ENCODE measurements at regions not wholly inside any gene's neighbourhood (a gene's known extent, or its start where the extent isn't known, plus 50 kb on each side); places are given as distances from the start of the nearest gene placed in this dataset.

GRCh38 chr6:98633886-98634285, 200.5 kb upstream of the POU3F2 start:
- ChIA-PET POLR2A (no interaction called here), CTCF (no interaction called here)
- H3K36me3 ChIP-seq (ENCODE audit: control insufficient read depth, insufficient read depth, low read length), result no peaks in the 10 kb centered on the region
- no peak for DNase-seq (ENCODE audit: low read depth)
- H3K27me3 ChIP-seq (ENCODE audit: control insufficient read depth, insufficient read depth, low read length), result no peaks in the 10 kb centered on the region
- TF ChIP-seq, protein P1, sequence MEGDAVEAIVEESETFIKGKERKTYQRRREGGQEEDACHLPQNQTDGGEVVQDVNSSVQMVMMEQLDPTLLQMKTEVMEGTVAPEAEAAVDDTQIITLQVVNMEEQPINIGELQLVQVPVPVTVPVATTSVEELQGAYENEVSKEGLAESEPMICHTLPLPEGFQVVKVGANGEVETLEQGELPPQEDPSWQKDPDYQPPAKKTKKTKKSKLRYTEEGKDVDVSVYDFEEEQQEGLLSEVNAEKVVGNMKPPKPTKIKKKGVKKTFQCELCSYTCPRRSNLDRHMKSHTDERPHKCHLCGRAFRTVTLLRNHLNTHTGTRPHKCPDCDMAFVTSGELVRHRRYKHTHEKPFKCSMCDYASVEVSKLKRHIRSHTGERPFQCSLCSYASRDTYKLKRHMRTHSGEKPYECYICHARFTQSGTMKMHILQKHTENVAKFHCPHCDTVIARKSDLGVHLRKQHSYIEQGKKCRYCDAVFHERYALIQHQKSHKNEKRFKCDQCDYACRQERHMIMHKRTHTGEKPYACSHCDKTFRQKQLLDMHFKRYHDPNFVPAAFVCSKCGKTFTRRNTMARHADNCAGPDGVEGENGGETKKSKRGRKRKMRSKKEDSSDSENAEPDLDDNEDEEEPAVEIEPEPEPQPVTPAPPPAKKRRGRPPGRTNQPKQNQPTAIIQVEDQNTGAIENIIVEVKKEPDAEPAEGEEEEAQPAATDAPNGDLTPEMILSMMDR (IDR thresholded peaks at IDR 0.05; ENCODE audit: insufficient read depth, low read depth, low read length), result no peak
- H3K4me3 ChIP-seq (ENCODE audit: low read depth, low read length), result no peak overlapping the region

DNA sequence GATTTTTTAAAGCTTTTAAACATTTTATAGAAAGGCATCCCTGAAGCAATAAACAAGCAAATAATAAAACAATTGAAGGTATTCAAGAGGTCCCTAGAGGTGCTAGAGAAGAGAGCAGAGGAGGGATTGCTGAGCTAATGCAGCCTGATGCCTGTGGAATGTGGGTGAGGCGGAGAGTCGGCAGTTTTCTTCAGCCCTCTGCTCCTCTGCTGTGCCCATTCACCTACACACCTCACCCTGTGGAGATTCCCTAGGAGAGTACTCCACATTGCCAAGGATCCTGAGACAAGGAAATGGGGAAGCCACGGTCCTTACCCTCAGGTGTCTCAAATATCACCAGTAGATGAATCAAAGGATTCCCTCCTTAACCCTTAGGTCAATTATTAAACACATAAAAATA, 199.8 kb upstream of the POU3F2 start:
- DNase-seq (ENCODE audit: low read depth), result no peak
- Histone ChIP-seq H3K4me3 (ENCODE audit: low read depth, low read length) (no peak overlapping the region), H3K27me3 (ENCODE audit: control insufficient read depth, insufficient read depth, low read length) (no peaks in the 10 kb centered on the region), H3K36me3 (ENCODE audit: control insufficient read depth, insufficient read depth, low read length) (no peaks in the 10 kb centered on the region)
- ChIA-PET POLR2A (no interaction called here), CTCF (no interaction called here)
- TF ChIP-seq, protein P1 (IDR thresholded peaks at IDR 0.05; ENCODE audit: insufficient read depth, low read depth, low read length), result no peak

- DNase-seq (ENCODE audit: low read depth), result no peak
- ChIA-PET CTCF (no interaction called here), POLR2A (no interaction called here)
- no peaks in the 10 kb centered on the region for H3K27me3 ChIP-seq (ENCODE audit: control insufficient read depth, insufficient read depth, low read length)
- no peaks in the 10 kb centered on the region for H3K36me3 ChIP-seq (ENCODE audit: control insufficient read depth, insufficient read depth, low read length)
- H3K4me3 ChIP-seq (ENCODE audit: low read depth, low read length), result no peak overlapping the region
- TF ChIP-seq, protein P1 (IDR thresholded peaks at IDR 0.05; ENCODE audit: insufficient read depth, low read depth, low read length), result no peak
Observed at GRCh38 chr6:98635191-98635590, 199.2 kb upstream of the POU3F2 start.

DNA sequence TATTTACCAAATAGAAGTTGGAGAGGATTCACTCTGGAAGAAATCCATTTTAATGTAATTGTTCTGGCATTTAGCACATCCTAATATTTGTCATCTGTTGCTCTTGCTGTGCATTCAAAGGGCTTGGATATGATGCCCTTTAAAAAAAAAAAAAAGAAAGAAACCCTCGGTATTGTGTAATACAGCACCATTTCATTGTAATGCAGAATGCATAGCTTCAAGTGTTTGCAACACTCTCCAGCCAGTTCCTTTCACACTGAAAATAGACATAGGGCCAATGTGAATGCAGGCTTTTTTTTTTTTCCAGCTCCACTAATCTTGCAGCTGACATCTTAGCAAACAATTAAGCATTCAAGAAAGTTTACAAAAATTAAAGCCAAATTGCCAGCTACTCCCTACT, 197.4 kb upstream of the POU3F2 start:
- ChIA-PET POLR2A (no interaction called here), CTCF (no interaction called here)
- H3K4me3 ChIP-seq (ENCODE audit: low read depth, low read length), result no peak overlapping the region
- TF ChIP-seq, protein P1 (IDR thresholded peaks at IDR 0.05; ENCODE audit: insufficient read depth, low read depth, low read length), result no peak
- no peaks in the 10 kb centered on the region for H3K27me3 ChIP-seq (ENCODE audit: control insufficient read depth, insufficient read depth, low read length)
- H3K36me3 ChIP-seq (ENCODE audit: control insufficient read depth, insufficient read depth, low read length), result no peaks in the 10 kb centered on the region
- no peak for DNase-seq (ENCODE audit: low read depth)

DNA sequence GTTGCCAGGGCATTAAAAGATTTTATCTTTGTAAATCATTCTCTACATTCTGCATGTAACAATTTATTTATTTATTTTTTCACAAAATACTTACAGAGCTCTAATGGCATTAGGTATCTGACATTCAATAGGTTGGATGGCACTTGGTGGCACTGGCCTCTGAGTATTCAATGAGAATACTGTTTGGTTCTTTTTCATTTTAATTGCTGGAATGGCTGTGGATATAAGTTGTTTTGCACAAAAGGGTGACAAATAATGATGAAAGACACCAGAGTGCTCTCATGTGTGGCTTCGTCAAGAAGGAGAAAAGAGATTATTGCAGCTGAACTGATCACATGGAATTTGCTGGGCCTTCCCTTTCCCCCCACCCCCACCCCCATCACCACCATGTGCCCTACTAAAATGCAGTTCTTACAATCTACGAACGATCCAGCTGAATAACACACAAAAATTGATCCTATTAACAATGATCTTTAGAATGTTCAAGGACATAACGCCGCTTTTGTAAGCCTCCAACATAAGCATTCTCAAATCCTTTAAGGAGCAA, 195.2 kb upstream of the POU3F2 start:
- CTCF ChIA-PET, result no interaction called here
- TF ChIP-seq, protein P1 (IDR thresholded peaks at IDR 0.05; ENCODE audit: insufficient read depth, low read depth, low read length), result no peak
- POLR2A ChIA-PET, result no interaction called here

More for the DNA sequence above, 195.2 kb upstream of the POU3F2 start:
- no peaks in the 10 kb centered on the region for H3K27me3 ChIP-seq (ENCODE audit: control insufficient read depth, insufficient read depth, low read length)
- no peak overlapping the region for H3K4me3 ChIP-seq (ENCODE audit: low read depth, low read length)
- DNase-seq (ENCODE audit: low read depth), result no peak
- H3K36me3 ChIP-seq (ENCODE audit: control insufficient read depth, insufficient read depth, low read length), result no peaks in the 10 kb centered on the region

Measured in BJ (cell line).